Right renal cortex interstitium (tissue), 3 donors: ENCODE measurements at regions not wholly inside any gene's neighbourhood (a gene's known extent, or its start where the extent isn't known, plus 50 kb on each side); places are given as distances from the start of the nearest gene placed in this dataset.
"Not testable (repeated sequence)": the region's sequence is repeated elsewhere in the genome, so short reads cannot be mapped to it uniquely, and the experiment has no call there.

Experiments
- DNase-seq, 3 donors: peaks; one replicate each; pipeline ENCODE4 v3.0.0-alpha.2; 2013; ENCODE audit warnings: low read depth in 3 of 3, low spot score in 2 of 3

DNA sequence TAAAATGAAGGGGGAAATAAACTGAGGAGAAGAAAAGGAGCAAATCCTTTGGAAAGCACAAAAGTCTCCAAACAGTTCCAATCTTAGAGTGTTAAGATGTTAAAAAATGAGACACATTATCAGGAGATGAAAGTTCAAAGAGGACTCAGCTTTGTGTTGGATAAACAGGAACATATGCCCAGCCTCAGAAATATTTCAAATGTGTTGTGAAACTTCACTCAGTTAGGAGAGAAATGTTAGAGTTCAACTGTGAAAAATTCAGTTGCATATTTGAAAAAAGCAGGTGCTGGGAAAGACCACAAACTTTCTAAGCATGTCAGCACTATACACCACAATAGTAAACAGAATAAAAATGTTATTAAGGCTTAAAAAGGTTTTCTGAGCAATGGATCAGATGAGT is 136.8 kb upstream of the PRKD1 start:
- no peak for DNase-seq

GRCh38 chr14:30069536-30069935 is 141.9 kb upstream of the PRKD1 start:
- no peak for DNase-seq

- not testable (repeated sequence) for DNase-seq
Observed at GRCh38 chr14:30072454-30072853, 144.8 kb upstream of the PRKD1 start.

DNA sequence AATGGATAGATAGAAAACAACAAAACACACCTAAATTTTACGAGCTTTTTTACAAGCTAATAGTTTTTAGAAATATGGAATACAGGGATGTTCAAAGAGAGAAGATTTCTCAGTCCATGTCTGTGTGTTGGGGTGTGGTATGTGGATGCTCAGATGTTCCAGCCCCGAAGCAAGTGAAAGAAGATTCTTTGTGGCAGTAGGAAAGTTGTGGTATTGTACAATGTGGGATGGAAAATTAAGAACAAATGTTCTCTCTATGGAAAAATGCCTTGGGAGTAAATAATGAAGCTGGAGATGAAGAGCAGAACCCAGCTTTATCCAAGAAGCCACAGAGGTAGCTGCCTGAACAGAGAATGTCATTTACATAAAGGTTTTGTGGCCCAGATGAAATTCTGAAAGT is 150.3 kb upstream of the PRKD1 start:
- DNase-seq: no peak

- DNase-seq: no peak
Observed at GRCh38 chr14:30078811-30079402, 151.3 kb upstream of the PRKD1 start.

DNA sequence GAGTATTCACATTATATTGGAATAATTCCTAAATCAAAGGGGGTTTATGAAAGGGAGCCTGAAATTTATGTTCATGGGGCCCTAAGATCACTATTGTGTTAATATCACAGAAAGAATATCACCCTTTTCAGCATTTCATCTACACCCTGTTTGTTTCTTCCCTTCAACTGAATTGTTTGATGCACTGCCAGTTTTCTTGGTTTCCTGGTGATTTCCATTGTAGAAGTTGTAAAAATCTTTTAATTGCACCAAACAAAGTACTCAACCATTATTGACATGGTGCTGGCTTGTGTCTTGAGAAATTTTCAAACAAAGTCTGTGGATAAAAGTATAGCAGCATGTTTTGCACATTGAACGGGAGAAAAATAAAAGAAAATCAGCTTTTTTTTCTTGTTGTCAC is 154.8 kb upstream of the PRKD1 start:
- no peak for DNase-seq

- DNase-seq: no peak
Observed at GRCh38 chr14:30084811-30085210, 157.2 kb upstream of the PRKD1 start.

- DNase-seq: no peak
Observed at GRCh38 chr14:30085943-30086342, 158.3 kb upstream of the PRKD1 start.

DNA sequence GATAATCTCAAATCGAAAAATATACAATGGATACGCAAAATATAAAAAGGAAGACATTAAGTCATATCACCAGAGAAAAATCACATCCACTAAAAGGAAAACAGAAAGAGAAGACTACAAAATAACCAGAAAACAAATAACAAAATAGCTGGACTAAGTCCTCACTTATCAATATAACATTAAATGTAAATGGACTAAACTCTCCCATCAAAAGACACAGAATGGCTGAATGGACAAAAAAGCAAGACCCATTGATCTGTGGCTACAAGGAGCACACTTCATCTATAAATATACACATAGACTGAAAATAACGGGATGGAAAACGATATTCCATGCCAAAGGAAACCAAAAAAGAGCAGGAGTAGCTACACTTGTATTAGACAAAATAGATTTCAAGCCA is 161.0 kb upstream of the PRKD1 start:
- no peak for DNase-seq

- DNase-seq: no peak
Observed at GRCh38 chr14:30108975-30109700, 181.5 kb upstream of the PRKD1 start.

DNA sequence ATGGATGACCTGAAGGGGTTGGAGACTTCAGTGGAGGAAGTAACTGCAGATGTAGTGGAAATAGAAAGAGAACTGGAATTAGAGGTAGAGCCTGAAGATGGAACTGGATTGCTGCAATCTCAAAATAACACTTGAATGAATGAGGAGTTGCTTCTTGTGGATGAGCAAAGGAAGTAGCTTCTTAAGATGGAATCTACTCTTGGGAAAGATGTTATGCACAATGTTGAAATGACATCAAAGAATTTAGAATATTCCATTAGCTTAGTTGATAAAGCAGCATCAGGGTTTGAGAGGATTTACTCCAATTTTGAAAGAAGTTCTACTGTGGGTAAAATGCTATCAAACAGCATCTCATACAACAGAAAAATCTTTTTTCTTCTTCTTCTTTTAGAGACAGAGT is 186.4 kb upstream of the PRKD1 start:
- no peak for DNase-seq

DNA sequence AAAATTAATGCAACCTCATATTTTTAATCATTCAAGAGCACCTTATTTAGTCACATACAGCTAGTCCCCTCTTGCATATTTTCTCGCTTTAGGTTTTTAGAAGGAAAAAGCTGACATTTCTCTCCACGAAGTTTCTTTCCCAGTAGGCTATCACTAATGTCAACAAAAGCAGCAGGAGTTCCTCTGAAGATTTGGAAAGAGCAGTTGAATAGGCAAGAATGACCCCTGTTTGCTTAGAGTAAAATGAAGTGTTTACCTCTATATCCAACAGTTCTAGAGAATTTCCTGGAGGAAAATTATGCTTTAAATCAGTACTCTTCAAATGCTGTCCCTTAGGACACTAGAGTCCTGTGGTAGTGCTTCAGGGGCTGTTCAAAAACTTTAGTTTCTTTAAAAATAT is 188.1 kb upstream of the PRKD1 start:
- DNase-seq: no peak

GRCh38 chr14:30118992-30119640 is 191.5 kb upstream of the PRKD1 start:
- DNase-seq: no peak

- DNase-seq: no peak
Observed at GRCh38 chr14:30125322-30125979, 197.8 kb upstream of the PRKD1 start.

GRCh38 chr14:30129807-30130206 is 202.2 kb upstream of the PRKD1 start:
- no peak for DNase-seq

GRCh38 chr14:30131581-30132097 is 204.0 kb upstream of the PRKD1 start:
- DNase-seq: no peak

- no peak for DNase-seq
Observed at GRCh38 chr14:30132196-30132595, 204.5 kb upstream of the PRKD1 start.

DNA sequence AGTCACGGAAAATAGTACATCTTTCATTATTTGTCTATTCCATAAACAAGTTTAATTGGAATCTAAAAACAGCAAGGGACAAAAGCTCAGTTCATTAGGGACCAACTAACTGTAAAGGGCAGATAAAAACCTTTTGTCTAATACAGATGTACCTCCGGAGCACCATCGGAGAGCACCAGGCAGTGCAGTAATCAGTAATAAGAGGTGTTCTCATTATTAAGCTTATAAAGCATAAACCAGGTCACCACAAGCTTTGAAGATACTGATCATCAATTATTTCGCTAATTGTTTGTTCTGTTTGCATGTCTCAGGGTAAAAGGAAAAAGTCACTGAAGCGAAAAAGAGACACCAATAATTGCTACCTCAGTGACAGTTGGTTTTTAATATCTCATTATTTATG is 207.3 kb upstream of the PRKD1 start:
- DNase-seq: no peak

GRCh38 chr14:30138567-30138966 is 210.9 kb upstream of the PRKD1 start:
- no peak for DNase-seq

GRCh38 chr14:30142216-30142615 is 214.6 kb upstream of the PRKD1 start:
- no peak for DNase-seq

DNA sequence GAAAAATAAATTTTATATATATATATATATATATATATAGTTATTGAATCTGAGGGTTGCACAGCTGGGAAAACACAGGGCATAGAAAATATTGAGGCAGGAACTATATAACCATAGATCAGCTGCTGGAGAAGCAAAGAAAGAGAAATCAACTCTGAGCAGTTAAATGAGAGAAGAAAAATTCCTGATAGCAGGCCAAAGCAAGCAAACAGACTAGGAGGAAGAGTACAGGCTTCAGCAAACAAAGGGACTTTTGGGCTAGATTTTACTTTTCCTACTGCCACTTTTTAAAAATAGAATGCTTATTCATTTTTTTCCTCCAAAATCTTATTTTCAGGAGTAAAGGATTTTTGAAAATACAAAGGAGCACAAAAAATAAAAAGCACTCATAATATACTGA is 216.0 kb upstream of the PRKD1 start:
- DNase-seq: no peak
